H1 (cell line): ENCODE measurements at regions not wholly inside any gene's neighbourhood (a gene's known extent, or its start where the extent isn't known, plus 50 kb on each side); places are given as distances from the start of the nearest gene placed in this dataset.

Experiments
- ASH2L ChIP-seq: fragments of 200-600, 300-600 bp; sonication (generic); IDR thresholded peaks from one replicate; pipeline ENCODE4 v1.7.1; 2017; ENCODE audit warnings: low read length
- TF ChIP-seq, protein P1 (sequence below): IDR thresholded peaks from 2 replicates; pipeline ENCODE4 v1.6.1; 2011; ENCODE audit warnings: low read depth, mild to moderate bottlenecking, low read length; ENCODE audit not compliant: insufficient read depth

DNA sequence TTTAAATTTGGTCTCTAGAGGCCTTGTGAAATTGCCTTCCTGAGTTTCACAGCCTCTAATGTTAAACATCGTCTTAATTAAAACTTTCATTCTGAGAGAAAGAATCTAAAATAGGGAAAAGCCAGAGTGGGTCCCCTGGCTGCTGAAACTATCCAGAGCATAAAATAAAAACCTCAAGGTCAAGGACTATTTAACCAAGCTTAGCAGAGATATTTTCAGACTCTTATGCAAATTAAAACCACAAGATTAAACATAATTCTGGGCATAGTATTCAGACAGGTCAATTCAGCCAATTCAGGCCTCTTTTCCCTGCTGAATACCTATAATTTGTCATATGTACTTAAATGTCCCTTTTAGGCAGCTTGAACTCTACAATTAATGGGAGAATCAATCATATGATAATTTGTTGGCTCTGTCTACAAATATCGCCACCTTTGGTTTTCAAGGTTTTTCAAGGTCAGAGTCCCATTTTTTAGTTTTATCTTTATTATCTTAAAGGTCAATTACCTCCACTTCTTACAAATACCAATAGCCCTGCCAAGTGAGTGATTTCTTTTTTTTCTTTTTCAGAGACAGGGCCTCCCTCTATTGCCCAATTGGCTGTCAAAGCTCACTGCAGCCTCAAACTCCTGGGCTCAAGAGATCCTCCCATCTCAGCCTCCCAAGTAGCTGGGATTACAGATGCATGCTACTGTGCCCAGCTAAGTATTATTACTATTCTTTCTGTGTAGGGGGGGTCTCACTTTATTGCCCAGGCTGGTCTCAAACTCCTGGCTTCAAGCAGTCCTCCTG lies 257.1 kb downstream of the PHLDA1 start (continued):
- TF ChIP-seq, protein P1, sequence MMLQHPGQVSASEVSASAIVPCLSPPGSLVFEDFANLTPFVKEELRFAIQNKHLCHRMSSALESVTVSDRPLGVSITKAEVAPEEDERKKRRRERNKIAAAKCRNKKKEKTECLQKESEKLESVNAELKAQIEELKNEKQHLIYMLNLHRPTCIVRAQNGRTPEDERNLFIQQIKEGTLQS, result no peak
- no peak for TF ChIP-seq ASH2L
